Inferior parietal cortex (tissue), 1 donor: ENCODE measurements at regions not wholly inside any gene's neighbourhood (a gene's known extent, or its start where the extent isn't known, plus 50 kb on each side); places are given as distances from the start of the nearest gene placed in this dataset.

Experiments
- DNase-seq: peaks from one replicate; pipeline ENCODE4 v3.0.0-alpha.2; 2016; ENCODE audit errors: extremely low spot score

GRCh38 chr6:165986311-165986913, 181.2 kb downstream of the TBXT start:
- DNase-seq, result no peak

- DNase-seq, result no peak
Observed at GRCh38 chr6:165985806-165986299, 181.8 kb downstream of the TBXT start.

DNA sequence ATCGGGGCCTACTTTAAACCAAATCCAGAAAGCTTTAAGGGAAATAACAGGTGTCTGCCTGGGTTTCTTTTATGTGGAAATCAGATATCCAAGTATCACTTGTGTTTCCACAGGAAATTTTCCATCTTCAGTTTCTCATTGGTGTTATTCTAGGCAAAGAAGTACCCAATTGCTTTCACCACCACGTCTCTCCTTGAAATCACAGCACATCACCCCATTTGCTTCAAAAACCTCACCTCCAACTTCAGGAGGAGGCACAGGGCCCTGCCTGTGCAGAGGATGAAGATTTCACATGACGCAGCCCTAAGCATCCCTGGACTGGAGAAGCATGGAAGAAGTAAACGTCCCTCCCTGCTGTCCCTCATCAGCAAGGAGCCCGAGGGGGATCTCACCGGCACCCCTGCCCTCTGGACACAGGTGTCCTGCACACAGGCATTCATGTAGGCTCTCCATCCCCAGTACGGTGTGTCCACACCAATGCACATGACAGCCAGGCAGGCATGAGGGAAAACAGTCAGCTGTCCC, 182.3 kb downstream of the TBXT start:
- no peak for DNase-seq

DNA sequence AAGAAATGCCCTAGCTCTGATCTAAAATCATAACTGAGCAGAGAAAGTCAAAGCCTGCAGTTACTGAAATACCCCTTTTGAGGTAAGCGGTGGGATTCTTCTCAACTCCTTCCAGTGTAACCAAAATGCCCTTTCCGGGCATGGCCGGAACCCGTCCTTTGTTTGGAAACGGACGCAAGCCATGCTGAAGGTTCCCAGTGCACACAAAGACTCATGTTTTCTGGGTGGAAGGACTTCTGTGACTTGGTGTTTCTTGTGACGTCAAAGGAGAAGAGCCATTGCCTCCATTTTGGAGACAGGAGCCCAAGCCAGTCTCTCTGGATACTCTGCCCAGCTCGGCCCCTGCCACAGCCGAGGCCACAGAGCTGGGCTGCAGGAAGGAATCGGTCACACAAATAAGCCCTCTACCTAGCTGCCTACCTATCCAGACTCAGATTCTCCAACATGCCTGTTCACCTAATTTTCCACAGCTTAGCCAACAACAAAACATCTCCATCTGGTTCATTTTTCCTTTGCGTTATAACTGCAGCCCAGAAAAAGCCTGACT, 182.8 kb downstream of the TBXT start:
- DNase-seq, result no peak

GRCh38 chr6:165983112-165984072, 184.3 kb downstream of the TBXT start:
- no peak for DNase-seq

GRCh38 chr6:165978476-165978875, 189.2 kb downstream of the TBXT start:
- no peak for DNase-seq

- no peak for DNase-seq
Observed at GRCh38 chr6:165976684-165977083, 191.0 kb downstream of the TBXT start.

- no peak for DNase-seq
Observed at GRCh38 chr6:165974817-165975216, 192.8 kb downstream of the TBXT start.

- no peak for DNase-seq
Observed at GRCh38 chr6:165973473-165973872, 194.2 kb downstream of the TBXT start.

GRCh38 chr6:165972139-165972802, 195.4 kb downstream of the TBXT start:
- DNase-seq, result no peak

DNA sequence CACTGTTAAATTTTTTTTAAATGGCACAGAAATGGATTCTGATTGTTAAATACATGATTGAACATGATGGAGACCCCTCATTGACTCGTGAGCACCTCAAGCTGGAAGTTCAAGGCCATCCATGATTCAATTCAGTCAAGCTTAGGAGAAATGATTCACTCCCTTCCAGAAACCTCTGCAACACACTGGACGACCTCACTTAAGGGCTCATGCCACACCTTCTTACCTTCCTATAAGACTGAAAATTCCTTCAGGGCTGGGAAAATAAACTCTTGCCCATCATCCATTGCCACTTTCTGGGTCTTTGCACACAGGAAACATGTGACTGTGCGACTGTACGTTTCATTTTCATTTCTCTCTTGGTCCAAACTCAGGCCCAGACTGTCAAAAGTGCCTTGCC, 196.4 kb downstream of the TBXT start:
- no peak for DNase-seq

DNA sequence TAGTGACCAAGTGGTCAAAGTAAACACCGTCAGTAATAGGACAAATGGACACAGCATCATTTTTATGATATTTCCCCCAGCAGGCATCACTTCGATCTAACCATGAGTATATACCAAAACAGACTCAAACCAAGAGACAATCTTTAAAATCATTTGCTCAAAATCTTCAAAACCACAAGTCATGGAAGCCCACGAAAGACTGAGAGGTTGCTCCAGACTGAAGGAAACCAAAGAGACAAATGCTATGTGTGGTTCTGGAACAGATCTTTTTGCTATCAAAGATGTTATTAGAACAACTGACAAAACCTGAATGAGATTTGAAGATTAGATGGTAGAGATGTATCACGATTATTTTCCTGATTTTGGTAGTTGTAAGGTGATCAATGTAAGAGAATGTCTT, 197.7 kb downstream of the TBXT start:
- DNase-seq, result no peak

GRCh38 chr6:165969184-165969583, 198.5 kb downstream of the TBXT start:
- no peak for DNase-seq

DNA sequence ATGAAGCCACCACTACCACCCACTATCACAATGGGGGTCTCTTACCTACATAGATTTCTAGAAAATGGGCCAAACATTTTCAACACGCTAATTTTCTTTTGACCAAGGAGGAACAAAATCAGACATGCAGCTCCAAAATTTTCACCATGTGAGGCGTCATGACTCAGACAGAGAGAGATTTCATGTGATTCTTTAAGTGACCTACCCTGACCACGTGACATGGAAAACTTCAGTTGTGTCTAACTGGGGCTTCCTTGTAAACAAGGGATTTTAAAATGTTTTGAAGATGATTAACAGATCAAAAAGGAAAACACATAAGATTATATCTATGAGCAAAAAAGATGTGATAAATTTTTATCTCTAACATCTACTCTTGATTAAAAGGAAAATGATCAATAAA, 199.2 kb downstream of the TBXT start:
- no peak for DNase-seq

DNA sequence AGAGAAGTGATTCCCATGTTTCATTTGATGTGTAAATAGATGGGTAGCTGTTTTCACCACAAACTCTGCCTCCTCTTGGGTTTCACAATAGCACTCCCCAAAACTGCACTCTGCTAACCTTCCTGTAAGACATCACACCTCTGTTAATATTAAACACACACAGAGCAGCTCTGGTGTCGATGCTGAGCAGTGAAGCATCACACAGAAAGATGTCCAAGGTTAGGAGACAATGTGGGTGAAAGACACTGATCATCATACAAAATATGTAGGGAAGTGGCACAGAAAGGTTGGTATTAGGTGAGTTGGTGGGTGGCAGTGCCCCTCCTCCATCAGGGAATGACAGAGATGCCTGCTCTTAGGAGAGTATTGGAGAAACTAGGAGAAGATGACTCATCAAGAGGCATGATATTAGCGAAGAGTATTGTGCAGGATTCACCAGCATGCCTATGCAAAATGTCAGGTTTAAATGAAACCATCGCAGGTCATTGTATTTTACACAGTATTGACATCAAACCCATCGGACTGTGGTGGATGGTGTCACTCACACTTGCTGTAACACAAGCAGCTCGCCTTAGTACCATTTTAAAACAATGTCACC, 199.7 kb downstream of the TBXT start:
- no peak for DNase-seq

- DNase-seq, result no peak
Observed at GRCh38 chr6:165963750-165964149, 203.9 kb downstream of the TBXT start.

- DNase-seq, result no peak
Observed at GRCh38 chr6:165962366-165962765, 205.3 kb downstream of the TBXT start.

GRCh38 chr6:165961233-165961632, 206.4 kb downstream of the TBXT start:
- DNase-seq, result no peak

GRCh38 chr6:165960695-165961094, 207.0 kb downstream of the TBXT start:
- no peak for DNase-seq

GRCh38 chr6:165959627-165960026, 208.0 kb downstream of the TBXT start:
- no peak for DNase-seq

GRCh38 chr6:165956874-165957273, 210.8 kb downstream of the TBXT start:
- DNase-seq, result no peak

GRCh38 chr6:165952514-165952913, 215.1 kb downstream of the TBXT start:
- DNase-seq, result no peak
